Nephron progenitor cell (in vitro differentiated cells): ENCODE measurements at regions not wholly inside any gene's neighbourhood (a gene's known extent, or its start where the extent isn't known, plus 50 kb on each side); places are given as distances from the start of the nearest gene placed in this dataset.

Experiments used
- DNase-seq: peaks from one replicate; pipeline ENCODE4 v3.0.0; 2021
- H3K27ac Mint-ChIP-seq: 2 replicates; pipeline ENCODE4 v1.8.0; 2021; ENCODE audit warnings: mild to moderate bottlenecking, moderate library complexity, mixed read lengths
- H3K27me3 Mint-ChIP-seq: 2 replicates; pipeline ENCODE4 v1.8.0; 2021; ENCODE audit warnings: mild to moderate bottlenecking, low read depth, mixed read lengths; ENCODE audit not compliant: poor library complexity
- H3K36me3 Mint-ChIP-seq: 2 replicates; pipeline ENCODE4 v1.8.0; 2021; ENCODE audit warnings: low read depth, mixed read lengths
- H3K4me1 Mint-ChIP-seq: 2 replicates; pipeline ENCODE4 v1.8.0; 2021; ENCODE audit warnings: mixed read lengths
- H3K4me3 Mint-ChIP-seq: 2 replicates; pipeline ENCODE4 v1.8.0; 2021; ENCODE audit warnings: mild to moderate bottlenecking, moderate library complexity, mixed read lengths
- H3K9me3 Mint-ChIP-seq: 2 replicates; pipeline ENCODE4 v1.8.0; 2021; ENCODE audit warnings: mild to moderate bottlenecking, moderate library complexity, mixed read lengths
- CTCF ChIP-seq: fragments of 200-600 bp; sonication (generic); IDR thresholded peaks from 2 replicates; pipeline ENCODE4 v1.5.0; 2021; ENCODE audit warnings: antibody characterized with exemption

DNA sequence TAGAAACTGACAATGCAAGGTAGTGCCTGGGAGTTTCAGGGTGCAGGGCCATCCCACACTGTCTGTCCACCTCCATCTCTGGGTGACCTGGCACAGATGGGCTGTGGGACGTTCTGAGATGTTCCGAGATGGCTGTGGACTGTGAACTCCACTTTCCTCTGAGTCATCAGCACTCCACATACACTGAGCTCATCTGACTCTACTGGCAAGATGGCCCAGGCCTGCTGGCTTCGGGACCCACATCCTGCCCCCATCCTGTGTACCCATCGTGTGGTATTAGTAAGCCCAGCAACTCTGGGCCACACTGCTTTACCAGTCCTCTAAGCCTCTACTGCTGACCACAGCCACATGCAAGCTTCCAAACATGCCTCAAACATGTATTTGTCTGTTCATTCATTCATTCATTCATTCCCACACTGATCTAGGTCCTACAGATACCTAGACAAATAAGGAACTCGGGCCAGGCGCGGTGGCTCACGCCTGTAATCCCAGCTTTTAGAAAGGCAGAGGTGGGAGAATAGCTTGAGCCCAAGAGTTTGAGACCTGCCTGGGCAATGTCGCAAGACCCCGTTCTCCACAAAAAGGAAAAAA lies 124.8 kb upstream of the CXCR4 start:
- no peak for TF ChIP-seq CTCF
- Mint-ChIP-seq H3K27me3 (no peaks in the 10 kb centered on the region), H3K36me3 (no peaks in the 10 kb centered on the region), H3K4me1 (peaks cover 64% of the 10 kb centered on the region), H3K27ac (no peak overlapping the region), H3K4me3 (no peak overlapping the region), H3K9me3 (peaks cover 4% of the 10 kb centered on the region)
- no peak for DNase-seq

DNA sequence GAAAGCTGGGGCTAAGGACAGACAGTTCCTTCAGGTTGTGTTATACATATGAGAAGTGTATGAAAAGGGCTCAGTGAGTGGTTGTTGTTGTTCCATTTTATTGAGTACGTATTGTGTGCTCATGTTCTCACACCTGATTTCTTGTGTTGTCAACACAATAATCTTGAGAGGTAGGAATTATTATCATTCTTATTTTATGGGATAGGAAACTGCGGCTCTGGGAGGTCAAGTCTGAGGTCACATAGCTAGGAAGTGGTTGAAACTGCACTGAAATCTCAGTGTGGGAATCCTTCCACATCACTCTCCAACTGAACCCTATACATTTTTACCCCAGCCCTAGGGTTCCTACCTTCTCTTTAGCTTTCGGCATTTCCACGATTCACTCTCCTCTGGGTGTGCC lies 124.2 kb upstream of the CXCR4 start:
- Mint-ChIP-seq H3K4me3 (no peak overlapping the region), H3K4me1 (peaks cover 58% of the 10 kb centered on the region), H3K36me3 (no peaks in the 10 kb centered on the region), H3K27ac (peak overlapping the region; percentile 33), H3K9me3 (peaks cover 4% of the 10 kb centered on the region), H3K27me3 (no peaks in the 10 kb centered on the region)
- no peak for DNase-seq
- no peak for TF ChIP-seq CTCF

GRCh38 chr2:136239079-136239685 lies 121.2 kb upstream of the CXCR4 start:
- no peak for TF ChIP-seq CTCF
- Mint-ChIP-seq H3K4me3 (no peak overlapping the region), H3K27me3 (peaks cover 9% of the 10 kb centered on the region), H3K36me3 (no peaks in the 10 kb centered on the region), H3K27ac (peak overlapping the region; percentile 0), H3K9me3 (peaks cover 4% of the 10 kb centered on the region), H3K4me1 (peaks cover 49% of the 10 kb centered on the region)
- DNase-seq = no peak

DNA sequence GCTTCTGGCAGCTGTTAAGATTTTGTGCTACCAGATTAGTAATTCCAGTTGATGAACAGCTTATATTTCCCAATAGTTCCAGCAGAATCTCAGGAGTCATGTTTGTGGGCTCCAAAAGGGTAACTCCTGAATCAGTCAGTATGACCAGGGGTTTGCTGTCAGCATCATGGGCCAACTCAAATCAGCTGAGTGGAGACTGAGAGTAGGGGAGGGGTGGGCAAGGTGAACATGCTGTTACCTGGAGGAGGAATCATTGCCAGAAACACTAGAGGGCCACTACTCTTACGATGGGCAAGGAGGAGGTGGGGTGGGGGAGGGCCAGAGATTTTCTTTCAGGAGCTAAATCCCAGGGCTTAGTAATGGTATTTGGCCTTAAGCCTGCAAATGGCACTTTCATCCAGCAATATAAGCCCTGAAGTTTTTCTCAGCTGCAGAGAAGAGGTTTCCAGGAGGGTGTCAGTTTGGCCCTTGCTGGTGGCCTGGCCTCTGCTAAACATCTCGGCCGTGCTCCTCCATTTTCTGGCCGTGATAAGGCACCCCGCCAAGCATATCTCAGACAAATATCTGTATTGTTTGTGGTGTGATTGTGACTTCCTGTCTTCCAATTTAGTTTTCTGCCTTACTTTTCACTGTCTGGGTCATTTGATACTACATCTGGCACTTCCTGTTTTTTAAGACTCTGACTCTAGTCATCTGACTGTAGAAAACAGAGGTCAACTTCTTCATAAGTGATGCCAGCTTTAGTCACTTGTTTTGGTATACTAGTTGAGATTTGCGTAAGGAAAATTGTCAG lies 120.5 kb upstream of the CXCR4 start:
- peaks cover 47% of the 10 kb centered on the region for H3K4me1 Mint-ChIP-seq
- peak overlapping the region; percentile 63 for H3K27ac Mint-ChIP-seq
- no peak overlapping the region for H3K4me3 Mint-ChIP-seq
- H3K36me3 Mint-ChIP-seq = no peaks in the 10 kb centered on the region
- H3K9me3 Mint-ChIP-seq = peaks cover 4% of the 10 kb centered on the region
- DNase-seq = no peak
- TF ChIP-seq CTCF = no peak
- H3K27me3 Mint-ChIP-seq = peaks cover 10% of the 10 kb centered on the region

DNA sequence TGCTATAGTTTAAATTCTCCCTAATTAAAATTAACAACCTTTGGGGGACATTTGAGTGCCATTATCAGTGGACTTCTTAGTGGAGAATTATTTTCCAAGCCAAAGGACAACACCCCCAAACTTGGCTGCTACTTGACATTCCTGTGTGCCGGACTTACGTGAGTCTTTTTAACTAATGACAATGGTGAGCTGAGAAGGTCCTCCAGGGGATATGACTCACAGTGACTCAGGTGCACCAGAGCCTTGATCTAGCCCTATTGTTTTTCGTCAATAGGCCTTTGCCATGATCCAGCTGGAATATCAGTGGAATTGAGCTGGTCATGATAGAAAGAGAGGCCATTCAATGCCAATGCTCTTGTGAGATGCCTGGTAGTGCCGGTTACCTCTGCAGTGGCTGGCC lies 118.1 kb upstream of the CXCR4 start:
- Mint-ChIP-seq H3K27ac (no peak overlapping the region), H3K9me3 (peaks cover 4% of the 10 kb centered on the region), H3K4me1 (peaks cover 55% of the 10 kb centered on the region), H3K27me3 (peaks cover 12% of the 10 kb centered on the region), H3K36me3 (no peaks in the 10 kb centered on the region), H3K4me3 (no peak overlapping the region)
- no peak for TF ChIP-seq CTCF
- DNase-seq = no peak
